ENCODE measurements at regions not wholly inside any gene's neighbourhood (a gene's known extent, or its start where the extent isn't known, plus 50 kb on each side); places are given as distances from the start of the nearest gene placed in this dataset.

DNA sequence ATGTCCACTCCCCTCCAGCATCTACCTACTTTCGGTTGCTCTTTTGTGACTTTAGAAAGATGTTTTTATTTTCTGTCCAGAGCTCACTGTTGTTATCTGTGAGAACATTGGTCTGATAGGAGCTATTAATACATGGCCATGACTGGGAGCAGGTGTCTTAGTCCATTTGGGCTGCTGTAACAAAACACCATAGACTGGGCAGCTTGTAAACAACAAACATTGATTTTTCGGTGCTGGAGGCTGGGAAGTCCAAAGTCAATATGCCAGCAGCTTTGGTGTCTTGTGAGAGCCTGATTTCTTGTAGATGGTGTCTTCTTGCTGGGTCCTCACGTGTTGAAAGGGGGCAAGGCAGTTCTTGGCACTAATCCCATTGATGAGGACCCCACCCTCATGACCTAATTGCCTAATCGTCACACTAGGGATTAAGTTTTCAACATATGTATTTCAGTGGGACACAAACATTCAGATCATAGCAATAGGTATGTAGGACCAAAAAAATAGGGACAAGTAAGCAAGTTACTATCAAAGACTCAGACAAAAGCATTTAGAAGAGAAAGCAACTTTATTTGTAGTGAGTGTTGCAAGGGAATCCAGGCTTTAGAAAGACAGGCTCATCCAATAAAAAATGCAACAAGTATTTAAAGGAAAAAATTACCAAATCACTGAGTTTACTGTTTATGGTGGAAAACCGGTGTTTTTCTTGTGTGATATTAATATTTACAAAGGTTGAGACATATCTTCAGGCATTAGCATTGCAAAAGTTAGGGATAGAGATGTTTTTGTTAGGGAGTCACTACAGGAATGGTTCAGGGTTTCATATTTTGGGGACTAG is 55.2 kb upstream of the WDR26 start:
- no peak overlapping the region for H3K56ac ChIP-seq (replicated peaks; ENCODE audit: insufficient read length, low read depth, low read length)
- H4K20me1 ChIP-seq (replicated peaks in 1 of 2; ENCODE audit: control insufficient read depth in 1 of 2, insufficient read depth in 2 of 2, low read length in 2 of 2), result no peaks in the 10 kb centered on the region
- H3K4ac ChIP-seq (replicated peaks; ENCODE audit: insufficient read length, low read depth, low read length), result no peak overlapping the region
- no peak overlapping the region for H2BK15ac ChIP-seq (ENCODE audit: low read length)
- CTCF ChIA-PET (ENCODE audit: partially characterized antibody), result interaction anchor here (0.6 to 1.7 kb wide), 4 partner anchors 23 to 642 kb away, joined by 3 to 9 read pairs (median 4); no protein-coding TSS in a partner anchor
- H3K27ac ChIP-seq (ENCODE audit: low read depth, low read length), result no peak overlapping the region
- no peaks in the 10 kb centered on the region; a peak in 1 of 8 replicates for H3K36me3 ChIP-seq (ENCODE audit: control insufficient read depth in 2 of 4, insufficient read depth in 4 of 4, low read length in 3 of 4)
- no peak overlapping the region for H3K9ac ChIP-seq (replicated peaks in 1 of 4; ENCODE audit: extremely low read depth in 1 of 4, low read depth in 3 of 4, low read length in 3 of 4)
- H2BK120ac ChIP-seq (replicated peaks; ENCODE audit: low read depth, low read length), result peak overlapping the region; percentile 38
- no peak overlapping the region for H4K5ac ChIP-seq (ENCODE audit: insufficient read length, low read depth, low read length)
- no peaks in the 10 kb centered on the region for H3K79me2 ChIP-seq (ENCODE audit: control insufficient read depth in 1 of 2, insufficient read depth in 2 of 2, low read length in 2 of 2)
- POLR2A ChIA-PET (ENCODE audit: partially characterized antibody), result interaction anchor here (0.6 to 5.2 kb wide), 2 partner anchors 9 to 26 kb away, joined by 3 to 23 read pairs; no protein-coding TSS in a partner anchor
- FAIRE-seq (no peak), DNase-seq (ENCODE audit: low read depth in 1 of 2, low spot score in 2 of 2) (no peak)
- H2AFZ ChIP-seq (ENCODE audit: low read length), result no peak overlapping the region
- H3K4me3 ChIP-seq (ENCODE audit: extremely low read depth in 1 of 4, insufficient read depth in 2 of 4, low read depth in 3 of 4, low read length in 4 of 4), result no peak overlapping the region
- H3K9me3 ChIP-seq (ENCODE audit: insufficient read depth in 2 of 2, low read depth in 1 of 2, low read length in 1 of 2), result peaks cover 7 to 8% of the 10 kb centered on the region in 2 experiments; a peak in 3 of 4 replicates
- no peak overlapping the region for H3K23ac ChIP-seq (ENCODE audit: insufficient read length)
- H4K8ac ChIP-seq (ENCODE audit: extremely low read depth, insufficient read depth, low read length), result no peak overlapping the region
- 85% methylated on average over 5 of the region's 5 CpGs; no CpG with 5 or more reads in 1 of the 2 experiments for WGBS, 2 experiments (ENCODE audit: extremely low coverage in 1 of 2, insufficient coverage in 1 of 2, insufficient read length in 1 of 2, insufficient replicate concordance in 2 of 2, low coverage in 1 of 2, low lambda C conversion rate in 2 of 2, missing lambda C conversion rate in 1 of 2)
- no peak overlapping the region for H2AK5ac ChIP-seq (ENCODE audit: low read depth, low read length)
- H2BK20ac ChIP-seq (ENCODE audit: low read length), result no peak overlapping the region; the same call in 1 of the 2 replicates
- H3K4me2 ChIP-seq (ENCODE audit: insufficient read depth in 1 of 2, low read depth in 2 of 2, low read length in 2 of 2), result no peak overlapping the region
- H4K91ac ChIP-seq (replicated peaks; ENCODE audit: insufficient read length, low read length), result no peak overlapping the region
- peaks cover 3 to 15% (median 7%) of the 10 kb centered on the region in 4 experiments; a peak in 5 of 7 replicates for H3K4me1 ChIP-seq (replicated peaks in 1 of 4; ENCODE audit: control insufficient read depth in 3 of 4, insufficient read depth in 4 of 4, low read length in 3 of 4)
- no peaks in the 10 kb centered on the region for H3K27me3 ChIP-seq (replicated peaks in 1 of 4; ENCODE audit: control insufficient read depth in 3 of 4, extremely low read depth in 1 of 4, insufficient read depth in 3 of 4, low read length in 3 of 4)
- H3K18ac ChIP-seq (ENCODE audit: extremely low read depth, low read length), result no peak overlapping the region
- no peaks in the 10 kb centered on the region for H3K79me1 ChIP-seq (ENCODE audit: low read depth, low read length)
- no peak overlapping the region; the same call in 1 of the 2 replicates for H2BK12ac ChIP-seq (ENCODE audit: low read depth, low read length)
- peak overlapping the region; percentile 67; the same call in 1 of the 2 replicates for H2BK5ac ChIP-seq (ENCODE audit: low read depth, low read length)
- no peaks in the 10 kb centered on the region for H3K23me2 ChIP-seq (ENCODE audit: low read depth, low read length)
- no peak overlapping the region for H3K14ac ChIP-seq (ENCODE audit: insufficient read length)
- TF ChIP-seq PHF8 (conservative IDR thresholded peaks at IDR 0.05; ENCODE audit: low read depth, low read length) (no peak), CBX5 (IDR thresholded peaks at IDR 0.05; ENCODE audit: low read depth, low read length) (no peak), TAF7 (optimal IDR thresholded peaks at IDR 0.05; ENCODE audit: borderline replicate concordance, low read depth, low read length) (no peak)

All from H1 (cell line).